Activated CD8-positive, alpha-beta T cell treated with anti-CD3 and anti-CD28 coated beads for 36 hours (primary cell): ENCODE measurements at regions not wholly inside any gene's neighbourhood (a gene's known extent, or its start where the extent isn't known, plus 50 kb on each side); places are given as distances from the start of the nearest gene placed in this dataset.
"Not testable (repeated sequence)": the region's sequence is repeated elsewhere in the genome, so short reads cannot be mapped to it uniquely, and the experiment has no call there.

Experiments used
- ATAC-seq: fragments of 200-7000 bp; cut with Tn5 transposase; one replicate; pipeline ENCODE4 v1.10.0; 2021; ENCODE audit warnings: mild to moderate bottlenecking, moderate library complexity
- CTCF ChIA-PET: fragments of 350-600 bp; sonication (Branson Sonifier 250); formaldehyde crosslinking; loops from one replicate; lab custom pipeline; 2021; ENCODE audit warnings: antibody characterized with exemption; lab: Charles Lee
- POLR2A ChIA-PET: fragments of 350-600 bp; sonication (Branson Sonifier 250); formaldehyde crosslinking; loops from one replicate; lab custom pipeline; 2021; ENCODE audit warnings: antibody characterized with exemption; lab: Charles Lee
- DNase-seq: peaks from one replicate; pipeline ENCODE4 v3.0.0-alpha.2; 2020
- H3K27ac Mint-ChIP-seq: one replicate; pipeline ENCODE4 v1.8.0; 2021; ENCODE audit warnings: mild to moderate bottlenecking, mixed read lengths
- H3K27me3 Mint-ChIP-seq: one replicate; pipeline ENCODE4 v1.8.0; 2021; ENCODE audit warnings: mixed read lengths
- H3K36me3 Mint-ChIP-seq: one replicate; pipeline ENCODE4 v1.8.0; 2021; ENCODE audit warnings: low read depth, mixed read lengths
- H3K4me1 Mint-ChIP-seq: one replicate; pipeline ENCODE4 v1.8.0; 2021; ENCODE audit warnings: low read depth, mixed read lengths
- H3K4me3 Mint-ChIP-seq: one replicate; pipeline ENCODE4 v1.8.0; 2021; ENCODE audit warnings: mild to moderate bottlenecking, moderate library complexity, mixed read lengths
- H3K9me3 Mint-ChIP-seq: one replicate; pipeline ENCODE4 v1.8.0; 2021; ENCODE audit warnings: mixed read lengths
- CTCF ChIP-seq: fragments of 200-600 bp; IDR thresholded peaks from one replicate; pipeline ENCODE4 v1.8.0; 2022; ENCODE audit warnings: antibody characterized with exemption, mild to moderate bottlenecking
- intact Hi-C: fragments of 100-400 bp; cut with micrococcal nuclease; formaldehyde crosslinking; loops from one replicate; pipeline ENCODE4 v1.10.0; 2022

GRCh38 chr16:11414815-11415775, 69.8 kb downstream of the RMI2 start:
- Mint-ChIP-seq H3K9me3 (no peaks in the 10 kb centered on the region), H3K27me3 (no peaks in the 10 kb centered on the region), H3K4me1 (no peaks in the 10 kb centered on the region), H3K27ac (no peak overlapping the region), H3K4me3 (no peak overlapping the region), H3K36me3 (no peaks in the 10 kb centered on the region)
- ChIA-PET POLR2A (interaction anchor here (1.1 kb wide), 1 partner anchor 450 kb away, joined by 3 read pairs; no protein-coding TSS in a partner anchor), CTCF (no interaction called here)
- no peak for TF ChIP-seq CTCF
- ATAC-seq = no peak
- intact Hi-C loops = no loop called here
- no peak for DNase-seq

GRCh38 chr16:11416228-11417001, 71.2 kb downstream of the RMI2 start:
- ATAC-seq = no peak
- Mint-ChIP-seq H3K36me3 (no peaks in the 10 kb centered on the region), H3K27ac (no peak overlapping the region), H3K27me3 (no peaks in the 10 kb centered on the region), H3K9me3 (no peaks in the 10 kb centered on the region), H3K4me1 (no peaks in the 10 kb centered on the region), H3K4me3 (no peak overlapping the region)
- TF ChIP-seq CTCF = no peak
- ChIA-PET CTCF (interaction anchor here (0.6 to 2.5 kb wide), 5 partner anchors 9 to 224 kb away, joined by 3 to 10 read pairs (median 5); no protein-coding TSS in a partner anchor), POLR2A (no interaction called here)
- intact Hi-C loops = no loop called here
- no peak for DNase-seq

- Mint-ChIP-seq H3K4me1 (no peaks in the 10 kb centered on the region), H3K4me3 (no peak overlapping the region), H3K36me3 (no peaks in the 10 kb centered on the region), H3K27ac (no peak overlapping the region), H3K27me3 (no peaks in the 10 kb centered on the region), H3K9me3 (no peaks in the 10 kb centered on the region)
- no peak for ATAC-seq
- no peak for TF ChIP-seq CTCF
- intact Hi-C loops = no loop called here
- ChIA-PET POLR2A (no interaction called here), CTCF (interaction anchor here (1.6 to 2.5 kb wide), 3 partner anchors 10 to 115 kb away, joined by 5 to 10 read pairs (median 8); no protein-coding TSS in a partner anchor)
- no peak for DNase-seq
These were observed 72.2 kb downstream of the RMI2 start for GRCh38 chr16:11417487-11417886.

- H3K9me3 Mint-ChIP-seq = no peaks in the 10 kb centered on the region
- no peaks in the 10 kb centered on the region for H3K27me3 Mint-ChIP-seq
- TF ChIP-seq CTCF = no peak
- intact Hi-C loops = no loop called here
- H3K4me3 Mint-ChIP-seq = no peak overlapping the region
- ATAC-seq (no peak), DNase-seq (no peak)
- POLR2A ChIA-PET = no interaction called here
- CTCF ChIA-PET = interaction anchor here (2.0 to 2.5 kb wide), 2 partner anchors 11 to 114 kb away, joined by 8 to 10 read pairs; no protein-coding TSS in a partner anchor
- no peaks in the 10 kb centered on the region for H3K36me3 Mint-ChIP-seq
- no peak overlapping the region for H3K27ac Mint-ChIP-seq
- no peaks in the 10 kb centered on the region for H3K4me1 Mint-ChIP-seq
These were observed 73.2 kb downstream of the RMI2 start for GRCh38 chr16:11418506-11418905.

- CTCF ChIA-PET = interaction anchor here (1.0 kb wide), 1 partner anchor 13 kb away, joined by 3 read pairs; no protein-coding TSS in a partner anchor
These were observed 74.8 kb downstream of the RMI2 start for GRCh38 chr16:11420067-11420466.

More at GRCh38 chr16:11420067-11420466, 74.8 kb downstream of the RMI2 start:
- H3K27me3 Mint-ChIP-seq, H3K36me3 Mint-ChIP-seq, H3K9me3 Mint-ChIP-seq, H3K4me1 Mint-ChIP-seq, H3K4me3 Mint-ChIP-seq, POLR2A ChIA-PET, intact Hi-C loops, ATAC-seq, H3K27ac Mint-ChIP-seq, DNase-seq: not testable (repeated sequence)
